Breast epithelium (tissue), 3 donors: ENCODE measurements at regions not wholly inside any gene's neighbourhood (a gene's known extent, or its start where the extent isn't known, plus 50 kb on each side); places are given as distances from the start of the nearest gene placed in this dataset.

Source experiments
- CTCF ChIP-seq, 3 donors: fragments of 450-650 bp; IDR thresholded peaks; one replicate each; pipeline ENCODE4 v1.5.1; 2016 to 2017; ENCODE audit warnings: antibody characterized with exemption in 3 of 3, mild to moderate bottlenecking in 3 of 3, moderate library complexity in 3 of 3
- POLR2A ChIP-seq: fragments of 450-650 bp; IDR thresholded peaks from one replicate; pipeline ENCODE4 v1.6.1; 2016; ENCODE audit warnings: antibody characterized with exemption, mild to moderate bottlenecking, moderate library complexity

- TF ChIP-seq POLR2A, result no peak
- no peak for TF ChIP-seq CTCF (IDR thresholded peaks at IDR 0.05)
Measured at GRCh38 chr5:173668910-173669309, 52.5 kb upstream of the BOD1 start.
